ENCODE measurements at regions not wholly inside any gene's neighbourhood (a gene's known extent, or its start where the extent isn't known, plus 50 kb on each side); places are given as distances from the start of the nearest gene placed in this dataset.

DNA sequence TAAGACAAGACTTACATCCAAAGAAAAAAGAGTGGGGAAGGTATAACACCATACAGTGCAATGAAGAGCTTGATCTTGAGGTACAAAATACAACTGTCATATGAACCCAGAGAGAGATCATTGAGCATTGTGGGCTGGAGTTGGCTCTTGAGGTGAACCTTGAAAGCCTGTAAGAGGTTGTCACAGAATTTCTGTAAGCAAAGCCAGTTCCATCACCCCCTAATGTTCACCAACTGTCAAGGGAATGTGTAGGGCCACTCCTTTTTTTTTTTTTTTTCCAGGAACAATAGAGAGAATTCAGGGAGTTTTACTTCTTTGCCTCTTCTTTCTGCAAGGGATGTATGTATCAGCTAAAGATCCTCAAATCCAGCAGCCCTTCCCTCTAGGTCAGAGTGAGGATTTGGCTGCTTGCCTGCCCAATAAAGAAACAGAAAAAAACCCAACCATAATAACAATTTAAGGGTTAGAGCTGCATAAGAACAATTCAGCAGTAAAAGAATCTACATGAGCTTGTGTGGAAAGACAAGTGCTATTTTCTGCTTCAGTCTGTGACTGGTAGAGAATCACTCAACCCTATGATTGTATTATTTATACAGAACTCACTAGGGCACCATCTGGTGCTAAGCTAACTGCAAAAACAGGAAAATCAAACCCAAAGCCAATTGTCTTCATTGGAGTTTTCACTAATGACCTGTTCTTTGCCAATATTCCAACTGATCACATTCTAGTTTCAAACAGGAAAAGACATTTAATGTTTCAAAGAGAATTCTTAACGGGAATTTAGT, 217.5 kb upstream of the TEX13C start:
- Mint-ChIP-seq H3K27ac (ENCODE audit: unreplicated experiment) (no peak overlapping the region), H3K9me3 (ENCODE audit: low read depth) (peaks cover 6% of the 10 kb centered on the region), H3K4me3 (ENCODE audit: unreplicated experiment) (no peak overlapping the region), H3K36me3 (ENCODE audit: low read depth) (no peaks in the 10 kb centered on the region), H3K4me1 (ENCODE audit: low read depth) (no peaks in the 10 kb centered on the region), H3K27me3 (ENCODE audit: low read depth) (peaks cover 1% of the 10 kb centered on the region)
- TF ChIP-seq, protein P1, sequence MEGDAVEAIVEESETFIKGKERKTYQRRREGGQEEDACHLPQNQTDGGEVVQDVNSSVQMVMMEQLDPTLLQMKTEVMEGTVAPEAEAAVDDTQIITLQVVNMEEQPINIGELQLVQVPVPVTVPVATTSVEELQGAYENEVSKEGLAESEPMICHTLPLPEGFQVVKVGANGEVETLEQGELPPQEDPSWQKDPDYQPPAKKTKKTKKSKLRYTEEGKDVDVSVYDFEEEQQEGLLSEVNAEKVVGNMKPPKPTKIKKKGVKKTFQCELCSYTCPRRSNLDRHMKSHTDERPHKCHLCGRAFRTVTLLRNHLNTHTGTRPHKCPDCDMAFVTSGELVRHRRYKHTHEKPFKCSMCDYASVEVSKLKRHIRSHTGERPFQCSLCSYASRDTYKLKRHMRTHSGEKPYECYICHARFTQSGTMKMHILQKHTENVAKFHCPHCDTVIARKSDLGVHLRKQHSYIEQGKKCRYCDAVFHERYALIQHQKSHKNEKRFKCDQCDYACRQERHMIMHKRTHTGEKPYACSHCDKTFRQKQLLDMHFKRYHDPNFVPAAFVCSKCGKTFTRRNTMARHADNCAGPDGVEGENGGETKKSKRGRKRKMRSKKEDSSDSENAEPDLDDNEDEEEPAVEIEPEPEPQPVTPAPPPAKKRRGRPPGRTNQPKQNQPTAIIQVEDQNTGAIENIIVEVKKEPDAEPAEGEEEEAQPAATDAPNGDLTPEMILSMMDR (IDR thresholded peaks at IDR 0.05) = no peak
- DNase-seq (ENCODE audit: low spot score) = no peak

DNA sequence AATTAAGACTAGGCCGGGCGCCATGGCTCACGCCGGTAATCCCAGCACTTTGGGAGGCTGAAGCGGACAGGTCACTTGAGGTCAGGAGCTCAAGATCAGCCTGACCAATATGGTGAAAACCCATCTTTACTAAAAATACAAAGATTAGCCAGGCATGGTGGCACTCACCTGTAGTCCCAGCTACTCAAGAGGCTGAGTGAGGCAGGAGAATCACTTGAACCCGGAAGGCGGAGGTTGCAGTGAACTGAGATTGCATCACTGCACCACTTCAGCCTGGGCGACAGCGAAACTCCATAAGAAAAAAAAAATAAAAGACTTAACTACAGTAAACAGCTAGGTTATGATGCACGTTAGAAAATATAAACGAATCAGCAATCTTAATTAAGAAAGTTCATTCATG, 216.0 kb upstream of the TEX13C start:
- H3K27ac Mint-ChIP-seq (ENCODE audit: unreplicated experiment) = no peak overlapping the region
- no peaks in the 10 kb centered on the region for H3K4me1 Mint-ChIP-seq (ENCODE audit: low read depth)
- no peak overlapping the region for H3K4me3 Mint-ChIP-seq (ENCODE audit: unreplicated experiment)
- DNase-seq (ENCODE audit: low spot score) = no peak
- no peaks in the 10 kb centered on the region for H3K9me3 Mint-ChIP-seq (ENCODE audit: low read depth)
- H3K27me3 Mint-ChIP-seq (ENCODE audit: low read depth) = peaks cover 1% of the 10 kb centered on the region
- TF ChIP-seq, protein P1 (IDR thresholded peaks at IDR 0.05) = no peak
- H3K36me3 Mint-ChIP-seq (ENCODE audit: low read depth) = no peaks in the 10 kb centered on the region

DNA sequence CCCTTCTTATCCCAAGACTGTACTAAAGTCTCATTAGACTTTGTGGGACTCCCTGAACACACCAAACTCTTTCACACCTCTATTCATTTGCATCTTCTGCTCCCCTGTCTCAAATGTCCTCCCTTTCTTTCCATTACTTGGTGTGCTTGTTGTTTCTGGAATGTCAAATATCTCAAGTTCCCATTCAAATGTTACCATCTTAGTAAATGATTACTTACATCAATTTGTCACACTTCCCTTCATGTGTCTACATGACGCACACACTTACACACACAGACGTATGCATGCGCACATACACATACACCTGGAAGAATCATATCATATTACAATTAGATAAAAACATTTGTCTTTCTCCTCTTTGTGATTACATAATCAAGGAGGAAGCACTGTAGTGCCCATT, 210.8 kb upstream of the TEX13C start:
- Mint-ChIP-seq H3K36me3 (ENCODE audit: low read depth) (no peaks in the 10 kb centered on the region), H3K4me1 (ENCODE audit: low read depth) (no peaks in the 10 kb centered on the region), H3K27ac (ENCODE audit: unreplicated experiment) (no peak overlapping the region), H3K27me3 (ENCODE audit: low read depth) (no peaks in the 10 kb centered on the region), H3K9me3 (ENCODE audit: low read depth) (peaks cover 2% of the 10 kb centered on the region), H3K4me3 (ENCODE audit: unreplicated experiment) (no peak overlapping the region)
- TF ChIP-seq, protein P1 (IDR thresholded peaks at IDR 0.05) = no peak
- no peak for DNase-seq (ENCODE audit: low spot score)

DNA sequence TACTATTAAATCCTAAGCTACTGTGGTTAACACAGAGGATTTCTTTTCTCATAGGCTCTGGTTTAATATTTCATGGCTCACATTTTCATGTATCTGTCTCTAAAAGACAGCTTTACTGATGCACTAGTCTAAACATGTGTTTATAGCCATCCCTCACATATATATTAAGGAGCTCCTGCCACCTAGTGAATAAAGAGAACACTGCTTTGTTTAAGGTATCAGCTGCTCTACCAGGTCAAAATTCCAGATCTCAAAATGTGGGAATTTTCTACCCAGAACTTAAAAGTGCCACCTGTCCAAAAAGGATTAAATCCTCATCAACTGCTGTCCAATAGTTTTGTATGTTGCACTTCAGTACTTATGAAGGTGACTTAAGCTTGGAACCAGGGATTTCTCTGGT, 188.5 kb upstream of the TEX13C start:
- no peak for DNase-seq (ENCODE audit: low spot score)
- Mint-ChIP-seq H3K9me3 (ENCODE audit: low read depth) (no peaks in the 10 kb centered on the region), H3K4me3 (ENCODE audit: unreplicated experiment) (no peak overlapping the region), H3K4me1 (ENCODE audit: low read depth) (no peaks in the 10 kb centered on the region), H3K27ac (ENCODE audit: unreplicated experiment) (no peak overlapping the region), H3K27me3 (ENCODE audit: low read depth) (peaks cover 2% of the 10 kb centered on the region), H3K36me3 (ENCODE audit: low read depth) (no peaks in the 10 kb centered on the region)
- TF ChIP-seq, protein P1 (IDR thresholded peaks at IDR 0.05) = peak; percentile 71

DNA sequence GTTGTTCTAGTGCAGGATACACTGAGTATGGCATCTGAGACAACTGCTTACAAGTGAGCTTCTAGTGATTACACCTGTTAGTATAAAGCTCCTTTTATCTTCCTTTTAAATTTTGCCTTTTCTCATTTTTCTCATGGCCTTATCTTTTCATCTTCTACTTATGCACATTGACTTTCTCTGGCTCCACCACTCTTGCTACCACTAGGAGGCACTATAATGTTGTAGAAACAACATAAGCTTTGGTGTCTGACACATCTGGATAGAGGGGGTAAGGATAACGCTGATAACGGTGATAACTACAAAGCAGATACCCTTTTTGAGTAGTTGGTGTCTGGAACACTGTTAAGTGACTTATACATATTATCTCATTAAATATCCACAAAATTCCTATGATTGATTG, 187.4 kb upstream of the TEX13C start:
- no peaks in the 10 kb centered on the region for H3K36me3 Mint-ChIP-seq (ENCODE audit: low read depth)
- no peaks in the 10 kb centered on the region for H3K9me3 Mint-ChIP-seq (ENCODE audit: low read depth)
- DNase-seq (ENCODE audit: low spot score) = no peak
- H3K4me3 Mint-ChIP-seq (ENCODE audit: unreplicated experiment) = no peak overlapping the region
- H3K27ac Mint-ChIP-seq (ENCODE audit: unreplicated experiment) = no peak overlapping the region
- H3K4me1 Mint-ChIP-seq (ENCODE audit: low read depth) = no peaks in the 10 kb centered on the region
- H3K27me3 Mint-ChIP-seq (ENCODE audit: low read depth) = peaks cover 2% of the 10 kb centered on the region
- TF ChIP-seq, protein P1 (IDR thresholded peaks at IDR 0.05) = peak; percentile 52

Measured in chondrocyte (in vitro differentiated cells).